HCT116 (cell line): ENCODE measurements at regions not wholly inside any gene's neighbourhood (a gene's known extent, or its start where the extent isn't known, plus 50 kb on each side); places are given as distances from the start of the nearest gene placed in this dataset.

Source experiments
- ATAC-seq: fragments of 200-7000 bp; cut with Tn5 transposase; 2 replicates; pipeline ENCODE4 v1.9.1; 2020; ENCODE audit warnings: mild to moderate bottlenecking, moderate library complexity
- BruUV-seq: library from RNA; stranded (reverse); fragments of 400-500 nt; replicated peaks from 2 replicates; lab custom pipeline; 2021; lab: Mats Ljungman, UMichigan
- CTCF ChIA-PET: fragments of 300-600 bp; sonication (Branson Sonifier 250); formaldehyde crosslinking; loops from one replicate; lab custom pipeline; 2021; ENCODE audit warnings: antibody characterized with exemption; lab: Charles Lee
- POLR2A ChIA-PET: fragments of 300-600, 350-600 bp; sonication (Branson Sonifier 250); formaldehyde crosslinking; loops from one replicate; lab custom pipeline; 2021; ENCODE audit warnings: antibody characterized with exemption; lab: Charles Lee
- RAD21 ChIA-PET, 2 experiments: fragments of 300-600 bp; sonication (Branson Sonifier 250); formaldehyde crosslinking; loops; one replicate each; lab custom pipeline; 2023; ENCODE audit warnings: low total read pairs in 2 of 2; ENCODE audit not compliant: uncharacterized antibody in 2 of 2, unreplicated experiment in 2 of 2, low non-redundant PET in 1 of 2; lab: Charles Lee
- DNase-seq: peaks from one replicate; pipeline ENCODE4 v3.0.0-alpha.2; 2010; ENCODE audit warnings: low read depth, low spot score
- H2AFZ ChIP-seq: fragments of 200-600 bp; shearing (Covaris generic), sonication (generic); 2 replicates; pipeline ENCODE4 v1.6.1; 2017; ENCODE audit warnings: low read depth, mixed run types, mixed read lengths, antibody characterized with exemption, low read length; ENCODE audit not compliant: poor library complexity, severe bottlenecking
- H3K27ac ChIP-seq: 2 replicates; pipeline ENCODE4 v1.5.1; 2012; ENCODE audit warnings: low read depth, low read length
- H3K27me3 ChIP-seq: fragments of 200-600 bp; sonication (generic); 2 replicates; pipeline ENCODE4 v1.6.1; 2016; ENCODE audit warnings: mixed run types, low read length, mixed read lengths; ENCODE audit not compliant: insufficient read depth
- H3K36me3 ChIP-seq, 2 experiments: fragments of 200-500 bp in 1 of 2; fragments of 200-600 bp in 1 of 2; sonication (Bioruptor generic) in 1 of 2; sonication (generic) in 1 of 2; 2 replicates each; pipeline versions ENCODE4 v1.5.1 to v1.6.1; 2014 to 2016; ENCODE audit warnings: low read length in 2 of 2, inconsistent platforms in 1 of 2, mixed read lengths in 1 of 2, mixed run types in 1 of 2; ENCODE audit not compliant: insufficient read depth in 2 of 2, control insufficient read depth in 1 of 2
- H3K4me1 ChIP-seq, 2 experiments: fragments of 200-600 bp in 1 of 2; sonication (generic) in 1 of 2; 2 replicates each; pipeline versions ENCODE4 v1.5.1 to v1.6.1; 2012 to 2017; ENCODE audit warnings: low read length in 2 of 2, inconsistent platforms in 1 of 2, mild to moderate bottlenecking in 1 of 2, mixed read lengths in 1 of 2, mixed run types in 1 of 2, moderate library complexity in 1 of 2; ENCODE audit not compliant: insufficient read depth in 2 of 2, control insufficient read depth in 1 of 2
- H3K4me2 ChIP-seq: fragments of 200-600 bp; sonication (generic); 2 replicates; pipeline ENCODE4 v1.6.1; 2017; ENCODE audit warnings: mixed run types, low read length, mixed read lengths
- H3K4me3 ChIP-seq, 2 experiments: fragments of 200-600 bp in 1 of 2; sonication (generic) in 1 of 2; replicated peaks in 1 of 2; 2 replicates each; pipeline ENCODE4 v1.5.1; 2011 to 2016; ENCODE audit warnings: low read length in 2 of 2, control low read depth in 1 of 2, low read depth in 1 of 2, mild to moderate bottlenecking in 1 of 2, mixed read lengths in 1 of 2, mixed run types in 1 of 2
- H3K79me2 ChIP-seq: fragments of 200-600 bp; sonication (generic); 2 replicates; pipeline ENCODE4 v1.6.1; 2017; ENCODE audit warnings: mild to moderate bottlenecking, mixed run types, low read length, moderate library complexity, mixed read lengths; ENCODE audit not compliant: insufficient read depth
- H3K9ac ChIP-seq: fragments of 200-600 bp; sonication (generic); 2 replicates; pipeline ENCODE4 v1.6.1; 2016; ENCODE audit warnings: low read length, mixed read lengths
- H3K9me2 ChIP-seq: fragments of 200-600 bp; sonication (generic), shearing (Covaris generic); 2 replicates; pipeline ENCODE4 v1.6.1; 2017; ENCODE audit warnings: mixed run types, mild to moderate bottlenecking, moderate library complexity; ENCODE audit not compliant: insufficient read depth
- H3K9me3 ChIP-seq, 2 experiments: fragments of 200-500 bp in 1 of 2; fragments of 200-600 bp in 1 of 2; sonication (Bioruptor generic) in 1 of 2; sonication (generic) in 1 of 2; 2 replicates each; pipeline ENCODE4 v1.6.1; 2014 to 2017; ENCODE audit warnings: low read length in 2 of 2, mixed read lengths in 2 of 2, inconsistent platforms in 1 of 2, low read depth in 1 of 2, mild to moderate bottlenecking in 1 of 2, mixed run types in 1 of 2, moderate library complexity in 1 of 2; ENCODE audit not compliant: control insufficient read depth in 1 of 2, insufficient read depth in 1 of 2
- H4K20me1 ChIP-seq: fragments of 200-600 bp; sonication (generic), shearing (Covaris generic); 2 replicates; pipeline ENCODE4 v1.6.1; 2017; ENCODE audit warnings: mixed run types, mild to moderate bottlenecking, moderate library complexity; ENCODE audit not compliant: insufficient read depth
- CBX3 ChIP-seq: IDR thresholded peaks from 2 replicates; pipeline ENCODE4 v1.6.1; 2012; ENCODE audit warnings: low read depth
- CEBPB ChIP-seq: IDR thresholded peaks from 2 replicates; pipeline ENCODE4 v1.6.1; 2012; ENCODE audit warnings: low read depth
- JUND ChIP-seq: IDR thresholded peaks from 2 replicates; pipeline ENCODE4 v1.6.1; 2012
- SP1 ChIP-seq: IDR thresholded peaks from 2 replicates; pipeline ENCODE4 v1.6.1; 2012; ENCODE audit warnings: low read depth
- SRF ChIP-seq: IDR thresholded peaks from 2 replicates; pipeline ENCODE4 v1.6.1; 2012; ENCODE audit warnings: low read depth
- YY1 ChIP-seq: IDR thresholded peaks from 2 replicates; pipeline ENCODE4 v1.6.1; 2011; ENCODE audit warnings: low read length, low read depth, moderate library complexity, mild to moderate bottlenecking; ENCODE audit not compliant: insufficient replicate concordance; ENCODE audit errors: extremely low read depth
- ZNF274 ChIP-seq: fragments of 200-500 bp; sonication (Bioruptor generic); IDR thresholded peaks from 2 replicates; pipeline ENCODE4 v1.6.1; 2014; ENCODE audit warnings: mild to moderate bottlenecking, low read depth, low read length, inconsistent platforms
- intact Hi-C: fragments of 100-400 bp; cut with micrococcal nuclease; formaldehyde crosslinking; loops from 2 replicates; pipeline ENCODE4 v1.10.0; 2022
- TF ChIP-seq, protein P1 (sequence below): IDR thresholded peaks from 2 replicates; pipeline ENCODE4 v1.6.1; 2011; ENCODE audit warnings: mild to moderate bottlenecking, low read length, moderate library complexity; ENCODE audit not compliant: insufficient replicate concordance; ENCODE audit errors: extremely low read depth
- TF ChIP-seq, protein P2 (sequence below): IDR thresholded peaks from 2 replicates; pipeline ENCODE4 v1.6.1; 2012
- TF ChIP-seq, protein P3 (sequence below): IDR thresholded peaks from 2 replicates; pipeline ENCODE4 v1.6.1; 2012; ENCODE audit warnings: low read depth

DNA sequence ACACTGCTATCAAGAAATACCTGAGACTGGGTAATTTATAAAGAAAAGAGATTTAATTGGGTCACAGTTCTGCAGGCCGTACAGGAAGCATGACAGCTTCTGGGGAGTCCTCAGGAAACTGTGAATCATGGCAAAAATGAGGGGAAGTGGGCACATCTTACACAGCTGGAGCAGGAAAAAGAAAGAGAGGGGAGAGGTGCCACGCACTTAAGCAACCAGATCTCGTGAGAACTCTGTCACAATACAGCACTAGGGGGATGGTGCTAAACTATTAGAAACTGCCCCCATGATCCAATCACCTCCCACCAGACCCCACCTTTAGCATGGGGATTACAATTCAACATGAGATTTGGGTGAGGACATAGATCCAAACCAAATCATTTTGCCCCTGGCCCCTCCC lies 105.5 kb upstream of the CPLX2 start:
- H2AFZ ChIP-seq = no peak overlapping the region
- no peaks in the 10 kb centered on the region for H3K9me2 ChIP-seq
- no peaks in the 10 kb centered on the region for H3K79me2 ChIP-seq
- no peak overlapping the region for H3K27ac ChIP-seq
- RAD21 ChIA-PET = no interaction called here
- no peak overlapping the region for H3K4me2 ChIP-seq
- H3K4me3 ChIP-seq = no peak overlapping the region
- BruUV-seq = no TSS peak
- DNase-seq (no peak), ATAC-seq (no peak)
- POLR2A ChIA-PET = no interaction called here
- no peaks in the 10 kb centered on the region for H3K36me3 ChIP-seq
- no peaks in the 10 kb centered on the region for H3K27me3 ChIP-seq
- no peak overlapping the region for H3K9ac ChIP-seq
- TF ChIP-seq CEBPB (no peak), SRF (no peak), YY1 (no peak), CBX3 (no peak), JUND (no peak), ZNF274 (no peak), SP1 (no peak)
- TF ChIP-seq, protein P1, sequence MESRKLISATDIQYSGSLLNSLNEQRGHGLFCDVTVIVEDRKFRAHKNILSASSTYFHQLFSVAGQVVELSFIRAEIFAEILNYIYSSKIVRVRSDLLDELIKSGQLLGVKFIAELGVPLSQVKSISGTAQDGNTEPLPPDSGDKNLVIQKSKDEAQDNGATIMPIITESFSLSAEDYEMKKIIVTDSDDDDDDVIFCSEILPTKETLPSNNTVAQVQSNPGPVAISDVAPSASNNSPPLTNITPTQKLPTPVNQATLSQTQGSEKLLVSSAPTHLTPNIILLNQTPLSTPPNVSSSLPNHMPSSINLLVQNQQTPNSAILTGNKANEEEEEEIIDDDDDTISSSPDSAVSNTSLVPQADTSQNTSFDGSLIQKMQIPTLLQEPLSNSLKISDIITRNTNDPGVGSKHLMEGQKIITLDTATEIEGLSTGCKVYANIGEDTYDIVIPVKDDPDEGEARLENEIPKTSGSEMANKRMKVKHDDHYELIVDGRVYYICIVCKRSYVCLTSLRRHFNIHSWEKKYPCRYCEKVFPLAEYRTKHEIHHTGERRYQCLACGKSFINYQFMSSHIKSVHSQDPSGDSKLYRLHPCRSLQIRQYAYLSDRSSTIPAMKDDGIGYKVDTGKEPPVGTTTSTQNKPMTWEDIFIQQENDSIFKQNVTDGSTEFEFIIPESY = no peak
- TF ChIP-seq, protein P2, sequence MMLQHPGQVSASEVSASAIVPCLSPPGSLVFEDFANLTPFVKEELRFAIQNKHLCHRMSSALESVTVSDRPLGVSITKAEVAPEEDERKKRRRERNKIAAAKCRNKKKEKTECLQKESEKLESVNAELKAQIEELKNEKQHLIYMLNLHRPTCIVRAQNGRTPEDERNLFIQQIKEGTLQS = no peak
- TF ChIP-seq, protein P3, sequence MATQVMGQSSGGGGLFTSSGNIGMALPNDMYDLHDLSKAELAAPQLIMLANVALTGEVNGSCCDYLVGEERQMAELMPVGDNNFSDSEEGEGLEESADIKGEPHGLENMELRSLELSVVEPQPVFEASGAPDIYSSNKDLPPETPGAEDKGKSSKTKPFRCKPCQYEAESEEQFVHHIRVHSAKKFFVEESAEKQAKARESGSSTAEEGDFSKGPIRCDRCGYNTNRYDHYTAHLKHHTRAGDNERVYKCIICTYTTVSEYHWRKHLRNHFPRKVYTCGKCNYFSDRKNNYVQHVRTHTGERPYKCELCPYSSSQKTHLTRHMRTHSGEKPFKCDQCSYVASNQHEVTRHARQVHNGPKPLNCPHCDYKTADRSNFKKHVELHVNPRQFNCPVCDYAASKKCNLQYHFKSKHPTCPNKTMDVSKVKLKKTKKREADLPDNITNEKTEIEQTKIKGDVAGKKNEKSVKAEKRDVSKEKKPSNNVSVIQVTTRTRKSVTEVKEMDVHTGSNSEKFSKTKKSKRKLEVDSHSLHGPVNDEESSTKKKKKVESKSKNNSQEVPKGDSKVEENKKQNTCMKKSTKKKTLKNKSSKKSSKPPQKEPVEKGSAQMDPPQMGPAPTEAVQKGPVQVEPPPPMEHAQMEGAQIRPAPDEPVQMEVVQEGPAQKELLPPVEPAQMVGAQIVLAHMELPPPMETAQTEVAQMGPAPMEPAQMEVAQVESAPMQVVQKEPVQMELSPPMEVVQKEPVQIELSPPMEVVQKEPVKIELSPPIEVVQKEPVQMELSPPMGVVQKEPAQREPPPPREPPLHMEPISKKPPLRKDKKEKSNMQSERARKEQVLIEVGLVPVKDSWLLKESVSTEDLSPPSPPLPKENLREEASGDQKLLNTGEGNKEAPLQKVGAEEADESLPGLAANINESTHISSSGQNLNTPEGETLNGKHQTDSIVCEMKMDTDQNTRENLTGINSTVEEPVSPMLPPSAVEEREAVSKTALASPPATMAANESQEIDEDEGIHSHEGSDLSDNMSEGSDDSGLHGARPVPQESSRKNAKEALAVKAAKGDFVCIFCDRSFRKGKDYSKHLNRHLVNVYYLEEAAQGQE = no peak
- intact Hi-C loops = no loop called here
- CTCF ChIA-PET = no interaction called here
- no peaks in the 10 kb centered on the region for H4K20me1 ChIP-seq
- H3K4me1 ChIP-seq = no peaks in the 10 kb centered on the region
- no peaks in the 10 kb centered on the region for H3K9me3 ChIP-seq
